ENCODE measurements at regions not wholly inside any gene's neighbourhood (a gene's known extent, or its start where the extent isn't known, plus 50 kb on each side); places are given as distances from the start of the nearest gene placed in this dataset.

GRCh38 chr1:189356206-189356605, 1121.5 kb downstream of the BRINP3 start:
- Histone ChIP-seq H3K9me3 (ENCODE audit: low read depth, low read length) (no peaks in the 10 kb centered on the region), H3K27ac (ENCODE audit: low read depth, low read length) (no peak overlapping the region), H4K20me1 (ENCODE audit: insufficient read depth, low read length) (no peaks in the 10 kb centered on the region), H3K4me3 (ENCODE audit: insufficient read depth, low read length) (no peak overlapping the region), H3K27me3 (ENCODE audit: insufficient read depth, low read length) (no peaks in the 10 kb centered on the region), H2AFZ (ENCODE audit: low read length) (no peak overlapping the region), H3K36me3 (ENCODE audit: insufficient read depth, low read length) (no peaks in the 10 kb centered on the region), H3K4me2 (ENCODE audit: insufficient read depth, low read length) (no peak overlapping the region), H3K79me2 (ENCODE audit: insufficient read depth, low read length) (no peaks in the 10 kb centered on the region), H3K4me1 (ENCODE audit: insufficient read depth, low read length) (no peaks in the 10 kb centered on the region)
- TF ChIP-seq, protein P1, sequence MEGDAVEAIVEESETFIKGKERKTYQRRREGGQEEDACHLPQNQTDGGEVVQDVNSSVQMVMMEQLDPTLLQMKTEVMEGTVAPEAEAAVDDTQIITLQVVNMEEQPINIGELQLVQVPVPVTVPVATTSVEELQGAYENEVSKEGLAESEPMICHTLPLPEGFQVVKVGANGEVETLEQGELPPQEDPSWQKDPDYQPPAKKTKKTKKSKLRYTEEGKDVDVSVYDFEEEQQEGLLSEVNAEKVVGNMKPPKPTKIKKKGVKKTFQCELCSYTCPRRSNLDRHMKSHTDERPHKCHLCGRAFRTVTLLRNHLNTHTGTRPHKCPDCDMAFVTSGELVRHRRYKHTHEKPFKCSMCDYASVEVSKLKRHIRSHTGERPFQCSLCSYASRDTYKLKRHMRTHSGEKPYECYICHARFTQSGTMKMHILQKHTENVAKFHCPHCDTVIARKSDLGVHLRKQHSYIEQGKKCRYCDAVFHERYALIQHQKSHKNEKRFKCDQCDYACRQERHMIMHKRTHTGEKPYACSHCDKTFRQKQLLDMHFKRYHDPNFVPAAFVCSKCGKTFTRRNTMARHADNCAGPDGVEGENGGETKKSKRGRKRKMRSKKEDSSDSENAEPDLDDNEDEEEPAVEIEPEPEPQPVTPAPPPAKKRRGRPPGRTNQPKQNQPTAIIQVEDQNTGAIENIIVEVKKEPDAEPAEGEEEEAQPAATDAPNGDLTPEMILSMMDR (IDR thresholded peaks at IDR 0.05; ENCODE audit: extremely low read depth, low read depth, low read length) = no peak
- DNase-seq (ENCODE audit: insufficient read length, low spot score, missing footprints) = no peak

DNA sequence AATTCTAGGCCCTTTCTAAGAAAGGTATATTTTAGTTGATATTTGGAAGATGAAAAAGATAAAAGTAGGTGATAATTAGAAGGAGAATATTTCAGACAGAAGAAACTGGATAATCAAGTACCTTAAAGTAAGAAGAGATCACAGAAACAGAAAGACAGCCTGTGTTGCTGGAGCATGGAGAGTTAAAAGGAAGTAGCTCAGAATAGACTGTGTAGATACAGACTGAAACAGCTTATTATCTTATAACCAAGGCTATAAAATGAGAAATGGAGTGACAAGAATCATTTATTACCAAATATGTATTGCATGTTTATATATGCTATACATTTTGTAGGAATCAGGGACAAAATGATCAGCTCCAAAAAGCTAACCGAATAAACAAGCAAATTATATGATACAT, 1120.3 kb downstream of the BRINP3 start:
- no peaks in the 10 kb centered on the region for H3K36me3 ChIP-seq (ENCODE audit: insufficient read depth, low read length)
- no peak for DNase-seq (ENCODE audit: insufficient read length, low spot score, missing footprints)
- no peaks in the 10 kb centered on the region for H3K27me3 ChIP-seq (ENCODE audit: insufficient read depth, low read length)
- H3K9me3 ChIP-seq (ENCODE audit: low read depth, low read length) = no peaks in the 10 kb centered on the region
- no peaks in the 10 kb centered on the region for H4K20me1 ChIP-seq (ENCODE audit: insufficient read depth, low read length)
- no peak overlapping the region for H2AFZ ChIP-seq (ENCODE audit: low read length)
- TF ChIP-seq, protein P1 (IDR thresholded peaks at IDR 0.05; ENCODE audit: extremely low read depth, low read depth, low read length) = no peak
- H3K4me1 ChIP-seq (ENCODE audit: insufficient read depth, low read length) = no peaks in the 10 kb centered on the region
- H3K27ac ChIP-seq (ENCODE audit: low read depth, low read length) = no peak overlapping the region
- no peak overlapping the region for H3K4me2 ChIP-seq (ENCODE audit: insufficient read depth, low read length)
- H3K4me3 ChIP-seq (ENCODE audit: insufficient read depth, low read length) = no peak overlapping the region
- no peaks in the 10 kb centered on the region for H3K79me2 ChIP-seq (ENCODE audit: insufficient read depth, low read length)

- TF ChIP-seq, protein P1 (IDR thresholded peaks at IDR 0.05; ENCODE audit: extremely low read depth, low read depth, low read length) = no peak
- H3K4me2 ChIP-seq (ENCODE audit: insufficient read depth, low read length) = no peak overlapping the region
Measured at GRCh38 chr1:189369612-189370011, 1108.1 kb downstream of the BRINP3 start.

DNA sequence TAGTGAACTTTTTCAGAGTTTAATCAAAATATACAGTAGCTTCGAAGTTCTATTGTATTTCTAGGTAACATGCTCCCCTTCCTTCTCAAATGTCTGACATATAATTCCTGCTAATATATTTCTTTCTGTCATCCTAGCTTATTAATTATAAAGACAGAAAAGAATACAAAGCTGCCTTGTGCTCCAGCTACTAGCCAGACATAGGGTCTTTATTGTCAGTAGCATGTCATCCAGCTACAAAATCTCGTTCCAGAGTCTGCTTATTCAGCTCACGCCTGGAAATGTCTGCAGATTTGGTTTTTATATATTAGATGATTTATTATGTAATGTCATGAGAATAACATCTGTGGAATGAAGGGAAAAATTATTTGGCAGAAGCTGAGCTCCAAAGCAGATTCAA, 1102.8 kb downstream of the BRINP3 start:
- H3K4me1 ChIP-seq (ENCODE audit: insufficient read depth, low read length) = no peaks in the 10 kb centered on the region
- no peaks in the 10 kb centered on the region for H3K9me3 ChIP-seq (ENCODE audit: low read depth, low read length)
- no peaks in the 10 kb centered on the region for H4K20me1 ChIP-seq (ENCODE audit: insufficient read depth, low read length)
- TF ChIP-seq, protein P1 (IDR thresholded peaks at IDR 0.05; ENCODE audit: extremely low read depth, low read depth, low read length) = no peak
- no peak overlapping the region for H2AFZ ChIP-seq (ENCODE audit: low read length)
- H3K36me3 ChIP-seq (ENCODE audit: insufficient read depth, low read length) = no peaks in the 10 kb centered on the region
- H3K27me3 ChIP-seq (ENCODE audit: insufficient read depth, low read length) = no peaks in the 10 kb centered on the region
- no peak overlapping the region for H3K4me2 ChIP-seq (ENCODE audit: insufficient read depth, low read length)
- H3K27ac ChIP-seq (ENCODE audit: low read depth, low read length) = no peak overlapping the region
- no peak overlapping the region for H3K4me3 ChIP-seq (ENCODE audit: insufficient read depth, low read length)
- H3K79me2 ChIP-seq (ENCODE audit: insufficient read depth, low read length) = no peaks in the 10 kb centered on the region
- no peak for DNase-seq (ENCODE audit: insufficient read length, low spot score, missing footprints)

More at GRCh38 chr1:189369612-189370011, 1108.1 kb downstream of the BRINP3 start:
- no peak for DNase-seq (ENCODE audit: insufficient read length, low spot score, missing footprints)
- no peak overlapping the region for H3K27ac ChIP-seq (ENCODE audit: low read depth, low read length)
- no peak overlapping the region for H3K4me3 ChIP-seq (ENCODE audit: insufficient read depth, low read length)
- no peaks in the 10 kb centered on the region for H4K20me1 ChIP-seq (ENCODE audit: insufficient read depth, low read length)
- no peaks in the 10 kb centered on the region for H3K79me2 ChIP-seq (ENCODE audit: insufficient read depth, low read length)
- no peaks in the 10 kb centered on the region for H3K36me3 ChIP-seq (ENCODE audit: insufficient read depth, low read length)
- no peaks in the 10 kb centered on the region for H3K27me3 ChIP-seq (ENCODE audit: insufficient read depth, low read length)
- no peaks in the 10 kb centered on the region for H3K9me3 ChIP-seq (ENCODE audit: low read depth, low read length)
- H3K4me1 ChIP-seq (ENCODE audit: insufficient read depth, low read length) = no peaks in the 10 kb centered on the region
- no peak overlapping the region for H2AFZ ChIP-seq (ENCODE audit: low read length)
